GM23338 (cell line): ENCODE measurements at regions not wholly inside any gene's neighbourhood (a gene's known extent, or its start where the extent isn't known, plus 50 kb on each side); places are given as distances from the start of the nearest gene placed in this dataset.

Experiments used
- ATAC-seq: fragments of 200-7000 bp; cut with Tn5 transposase; 3 replicates; pipeline ENCODE4 v1.9.1; 2020
- DNase-seq: peaks from one replicate; pipeline ENCODE4 v3.0.0-alpha.2; 2015; ENCODE audit warnings: low spot score
- H2AFZ ChIP-seq: fragments of 200-600 bp; sonication (generic); 2 replicates; pipeline ENCODE4 v1.8.0; 2016; ENCODE audit warnings: antibody characterized with exemption, mild to moderate bottlenecking, moderate library complexity
- H3F3A ChIP-seq: fragments of 200-600 bp; sonication (generic); replicated peaks from 2 replicates; pipeline ENCODE4 v1.8.0; 2017; ENCODE audit warnings: antibody characterized with exemption, mixed run types, low read depth
- H3K27ac ChIP-seq: fragments of 200-600 bp; sonication (generic); 2 replicates; pipeline ENCODE4 v1.6.1; 2016; ENCODE audit warnings: low read depth
- H3K27me3 ChIP-seq: fragments of 200-600 bp; sonication (generic); 2 replicates; pipeline ENCODE4 v1.8.0; 2016; ENCODE audit warnings: mild to moderate bottlenecking, mixed run types, moderate library complexity; ENCODE audit not compliant: insufficient read depth
- H3K36me3 ChIP-seq: fragments of 200-600 bp; sonication (generic); 2 replicates; pipeline ENCODE4 v1.8.0; 2016; ENCODE audit warnings: mild to moderate bottlenecking; ENCODE audit not compliant: insufficient read depth
- H3K4me1 ChIP-seq: fragments of 200-600 bp; sonication (generic); 2 replicates; pipeline ENCODE4 v1.8.0; 2016; ENCODE audit warnings: mild to moderate bottlenecking, moderate library complexity; ENCODE audit not compliant: insufficient read depth
- H3K4me2 ChIP-seq: fragments of 200-600 bp; sonication (generic); 2 replicates; pipeline ENCODE4 v1.7.1; 2017; ENCODE audit warnings: mixed run types
- H3K4me3 ChIP-seq: fragments of 200-600 bp; sonication (generic); 2 replicates; pipeline ENCODE4 v1.6.1; 2016; ENCODE audit warnings: mixed run types
- H3K79me2 ChIP-seq: fragments of 200-600 bp; sonication (generic); replicated peaks from 2 replicates; pipeline ENCODE4 v1.8.0; 2017; ENCODE audit warnings: mild to moderate bottlenecking; ENCODE audit not compliant: insufficient read depth
- H3K9me2 ChIP-seq: fragments of 200-600 bp; sonication (generic); 2 replicates; pipeline ENCODE4 v1.8.0; 2017; ENCODE audit not compliant: insufficient read depth
- H4K20me1 ChIP-seq: fragments of 200-600 bp; sonication (generic); replicated peaks from 2 replicates; pipeline ENCODE4 v1.8.0; 2017; ENCODE audit warnings: mild to moderate bottlenecking; ENCODE audit not compliant: insufficient read depth
- H3K27ac Mint-ChIP-seq: 2 replicates; pipeline ENCODE4 v1.8.0; 2020; ENCODE audit warnings: inconsistent platforms, mild to moderate bottlenecking, moderate library complexity, mixed read lengths
- H3K27me3 Mint-ChIP-seq: 3 replicates; pipeline ENCODE4 v1.8.0; 2022; ENCODE audit warnings: low read depth, mild to moderate bottlenecking, moderate library complexity, mixed read lengths, inconsistent platforms; ENCODE audit not compliant: insufficient read depth, poor library complexity
- H3K36me3 Mint-ChIP-seq: 3 replicates; pipeline ENCODE4 v1.8.0; 2021; ENCODE audit warnings: low read depth, mild to moderate bottlenecking, inconsistent platforms, moderate library complexity, mixed read lengths
- H3K4me1 Mint-ChIP-seq: 3 replicates; pipeline ENCODE4 v1.8.0; 2020; ENCODE audit warnings: mild to moderate bottlenecking, inconsistent platforms, mixed read lengths
- H3K4me3 Mint-ChIP-seq: 3 replicates; pipeline ENCODE4 v1.8.0; 2021; ENCODE audit warnings: moderate library complexity, mild to moderate bottlenecking, inconsistent platforms, mixed read lengths
- H3K9me3 Mint-ChIP-seq: 3 replicates; pipeline ENCODE4 v1.8.0; 2020; ENCODE audit warnings: moderate library complexity, mild to moderate bottlenecking, inconsistent platforms, mixed read lengths
- CTCF ChIP-seq, 2 experiments: fragments of 200-600 bp in 1 of 2; sonication (generic) in 1 of 2; conservative IDR thresholded peaks; 2 replicates each; pipeline versions ENCODE4 v1.5.1 to v1.6.1; 2016 to 2017; ENCODE audit warnings: antibody characterized with exemption in 2 of 2, low read depth in 2 of 2, mild to moderate bottlenecking in 2 of 2, moderate library complexity in 1 of 2
- ETS1 ChIP-seq: IDR thresholded peaks from 2 replicates; pipeline ENCODE4 v1.6.1; 2016; ENCODE audit warnings: antibody characterized with exemption
- EZH2 ChIP-seq: fragments of 200-600 bp; sonication (generic); IDR thresholded peaks from one replicate; pipeline ENCODE4 v1.8.0; 2017; ENCODE audit warnings: antibody characterized with exemption, mild to moderate bottlenecking, low read depth; ENCODE audit not compliant: unreplicated experiment
- EZH2phosphoT487 ChIP-seq: fragments of 200-600 bp; sonication (generic); IDR thresholded peaks from one replicate; pipeline ENCODE4 v1.8.1; 2018; ENCODE audit warnings: antibody characterized with exemption; ENCODE audit not compliant: unreplicated experiment
- JUNB ChIP-seq: IDR thresholded peaks from one replicate; pipeline ENCODE4 v1.6.1; 2016; ENCODE audit warnings: antibody characterized with exemption; ENCODE audit not compliant: unreplicated experiment
- POLR2AphosphoS5 ChIP-seq: IDR thresholded peaks from 2 replicates; pipeline ENCODE4 v1.6.1; 2016; ENCODE audit warnings: antibody characterized with exemption, low read depth
- REST ChIP-seq: IDR thresholded peaks from one replicate; pipeline ENCODE4 v1.6.1; 2018; ENCODE audit warnings: antibody characterized with exemption; ENCODE audit not compliant: unreplicated experiment
- STAT1 ChIP-seq: IDR thresholded peaks from one replicate; pipeline ENCODE4 v1.6.1; 2016; ENCODE audit warnings: antibody characterized with exemption; ENCODE audit not compliant: unreplicated experiment
- ZNF331 ChIP-seq: fragments of 250-450 bp; sonication (Bioruptor Pico); IDR thresholded peaks from 2 replicates; pipeline ENCODE4 v1.5.0; 2020; ENCODE audit warnings: low read depth, mild to moderate bottlenecking, moderate library complexity
- ZNF462 ChIP-seq: fragments of 250-450 bp; sonication (Bioruptor Pico); IDR thresholded peaks from 2 replicates; pipeline ENCODE4 v1.5.0; 2020; ENCODE audit warnings: mild to moderate bottlenecking, moderate library complexity

- H3K79me2 ChIP-seq: no peaks in the 10 kb centered on the region
- H3K4me2 ChIP-seq: no peak overlapping the region
- no peak overlapping the region for H3K27ac Mint-ChIP-seq
- no peaks in the 10 kb centered on the region; the same call in 1 of the 2 replicates for H3K4me1 ChIP-seq
- H4K20me1 ChIP-seq: no peaks in the 10 kb centered on the region
- no peak overlapping the region for H3K4me3 ChIP-seq
- no peaks in the 10 kb centered on the region for H3K36me3 ChIP-seq
- H3K27ac ChIP-seq: no peak overlapping the region
- H3K27me3 Mint-ChIP-seq: peaks cover 4% of the 10 kb centered on the region
- no peaks in the 10 kb centered on the region for H3K9me3 Mint-ChIP-seq
- ATAC-seq (no peak), DNase-seq (no peak)
- H3K4me1 Mint-ChIP-seq: peaks cover 11% of the 10 kb centered on the region; the same call in 2 of the 3 replicates
- H2AFZ ChIP-seq: no peak overlapping the region
- H3K9me2 ChIP-seq: no peaks in the 10 kb centered on the region
- peak; percentile 27 to 36; a peak in 2 of 4 replicates for TF ChIP-seq CTCF (conservative IDR thresholded peaks at IDR 0.05; ENCODE audit: low read depth in 2 of 2)
- TF ChIP-seq EZH2phosphoT487: no peak
- H3F3A ChIP-seq: no peaks in the 10 kb centered on the region
- H3K27me3 ChIP-seq: no peaks in the 10 kb centered on the region
- no peak overlapping the region for H3K4me3 Mint-ChIP-seq
- no peaks in the 10 kb centered on the region for H3K36me3 Mint-ChIP-seq
These were observed 69.9 kb upstream of the AVPR1A start for GRCh38 chr12:63220921-63221320.

- Mint-ChIP-seq H3K27me3 (no peaks in the 10 kb centered on the region), H3K27ac (no peak overlapping the region), H3K9me3 (no peaks in the 10 kb centered on the region), H3K4me3 (no peak overlapping the region), H3K4me1 (no peaks in the 10 kb centered on the region), H3K36me3 (no peaks in the 10 kb centered on the region)
- H2AFZ ChIP-seq: no peak overlapping the region
- no peaks in the 10 kb centered on the region for H3K9me2 ChIP-seq
- H3K27me3 ChIP-seq: no peaks in the 10 kb centered on the region
- no peaks in the 10 kb centered on the region for H4K20me1 ChIP-seq
- H3K4me2 ChIP-seq: no peak overlapping the region
- no peaks in the 10 kb centered on the region for H3K79me2 ChIP-seq
- H3K27ac ChIP-seq: no peak overlapping the region
- no peaks in the 10 kb centered on the region for H3F3A ChIP-seq
- H3K36me3 ChIP-seq: no peaks in the 10 kb centered on the region
- H3K4me1 ChIP-seq: no peaks in the 10 kb centered on the region
- DNase-seq (no peak), ATAC-seq (no peak)
- H3K4me3 ChIP-seq: no peak overlapping the region
- TF ChIP-seq EZH2: no peak
- TF ChIP-seq ETS1: no peak
- TF ChIP-seq STAT1: no peak
- TF ChIP-seq REST: no peak
- TF ChIP-seq ZNF331 (CRISPR knock-in tag): no peak
- TF ChIP-seq EZH2phosphoT487: no peak
- TF ChIP-seq POLR2AphosphoS5: no peak
- no peak for TF ChIP-seq ZNF462 (CRISPR knock-in tag)
- TF ChIP-seq JUNB: no peak
These were observed 61.3 kb upstream of the AVPR1A start for GRCh38 chr12:63212316-63212715.
